Immature natural killer cell (primary cell): ENCODE measurements at regions not wholly inside any gene's neighbourhood (a gene's known extent, or its start where the extent isn't known, plus 50 kb on each side); places are given as distances from the start of the nearest gene placed in this dataset.
"Not testable (repeated sequence)": the region's sequence is repeated elsewhere in the genome, so short reads cannot be mapped to it uniquely, and the experiment has no call there.

Experiments
- DNase-seq, 3 donors: peaks; one replicate each; pipeline ENCODE4 v3.0.0; 2022; ENCODE audit warnings: mixed read lengths in 1 of 3
- H3K27ac Mint-ChIP-seq, 6 donors: one replicate each; pipeline ENCODE4 v1.8.0; 2020; ENCODE audit warnings: mixed read lengths in 6 of 6, mild to moderate bottlenecking in 5 of 6, inconsistent platforms in 4 of 6, moderate library complexity in 3 of 6
- H3K27me3 Mint-ChIP-seq, 3 donors: one replicate each; pipeline ENCODE4 v1.8.0; 2020 to 2021; ENCODE audit warnings: low read depth in 3 of 3, mild to moderate bottlenecking in 3 of 3, mixed read lengths in 3 of 3, moderate library complexity in 3 of 3, inconsistent platforms in 1 of 3
- H3K36me3 Mint-ChIP-seq, 3 donors: one replicate each; pipeline ENCODE4 v1.8.0; 2020; ENCODE audit warnings: mixed read lengths in 3 of 3, inconsistent platforms in 2 of 3, mild to moderate bottlenecking in 2 of 3
- H3K4me1 Mint-ChIP-seq, 2 donors: one replicate each; pipeline ENCODE4 v1.8.0; 2020; ENCODE audit warnings: inconsistent platforms in 2 of 2, mild to moderate bottlenecking in 2 of 2, mixed read lengths in 2 of 2, moderate library complexity in 1 of 2
- H3K4me3 Mint-ChIP-seq, 5 donors: one replicate each; pipeline ENCODE4 v1.8.0; 2020; ENCODE audit warnings: mild to moderate bottlenecking in 5 of 5, mixed read lengths in 5 of 5, inconsistent platforms in 3 of 5, moderate library complexity in 3 of 5
- H3K9me3 Mint-ChIP-seq, 6 donors: one replicate each; pipeline ENCODE4 v1.8.0; 2020; ENCODE audit warnings: mild to moderate bottlenecking in 6 of 6, mixed read lengths in 6 of 6, inconsistent platforms in 4 of 6, moderate library complexity in 3 of 6

DNA sequence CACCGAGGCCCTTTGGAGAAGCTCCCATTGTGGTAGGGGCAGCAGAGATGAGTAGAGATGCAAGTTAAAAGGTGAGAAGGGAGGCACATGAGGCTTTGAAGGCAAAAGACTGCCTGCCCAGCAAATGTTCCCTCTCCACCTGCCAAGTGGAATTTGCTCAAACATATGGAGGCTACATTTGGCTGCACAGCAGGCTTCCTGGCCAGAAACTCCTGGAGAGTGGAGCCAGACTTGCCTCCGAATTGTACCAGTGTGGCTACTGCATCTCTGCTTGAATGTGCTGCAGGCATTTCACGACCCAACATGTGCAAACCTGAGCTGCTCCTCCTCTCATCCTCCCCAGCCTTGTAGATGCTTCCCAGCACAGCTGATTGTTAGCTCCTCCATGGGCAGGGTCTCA, 229.2 kb downstream of the ZNF621 start:
- Mint-ChIP-seq H3K4me1 (no peaks in the 10 kb centered on the region), H3K36me3 (no peaks in the 10 kb centered on the region), H3K27ac (no peak overlapping the region), H3K9me3 (peaks cover 0 to 5% (median under 1%) of the 10 kb centered on the region in 6 donors), H3K27me3 (peaks cover 4 to 7% (median 5%) of the 10 kb centered on the region in 3 donors), H3K4me3 (no peak overlapping the region)
- no peak for DNase-seq

DNA sequence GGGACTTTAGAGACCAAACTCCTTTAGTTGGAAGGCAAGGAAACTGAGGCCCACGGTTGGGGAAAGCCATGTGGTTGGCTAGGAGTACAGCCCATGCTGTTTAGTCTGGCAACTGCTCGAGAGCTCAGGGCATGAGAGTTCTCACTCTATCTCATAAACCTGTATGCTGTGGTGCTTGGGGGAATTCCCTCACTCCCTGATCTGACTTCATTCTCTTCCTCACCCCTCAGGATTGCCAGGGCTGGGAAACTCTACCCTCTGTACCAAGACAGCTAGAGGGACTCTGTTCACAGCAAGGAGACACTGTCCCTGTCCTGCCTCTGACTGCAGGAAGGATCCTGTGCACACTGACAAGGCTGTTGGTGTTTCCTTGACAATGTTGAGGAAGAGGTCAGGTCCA, 230.2 kb downstream of the ZNF621 start:
- Mint-ChIP-seq H3K36me3 (no peaks in the 10 kb centered on the region), H3K27me3 (peaks cover 2 to 7% (median 5%) of the 10 kb centered on the region in 3 donors), H3K4me1 (no peaks in the 10 kb centered on the region), H3K9me3 (peaks cover 0 to 8% (median 1%) of the 10 kb centered on the region in 6 donors), H3K27ac (no peak overlapping the region), H3K4me3 (no peak overlapping the region)
- DNase-seq = no peak

DNA sequence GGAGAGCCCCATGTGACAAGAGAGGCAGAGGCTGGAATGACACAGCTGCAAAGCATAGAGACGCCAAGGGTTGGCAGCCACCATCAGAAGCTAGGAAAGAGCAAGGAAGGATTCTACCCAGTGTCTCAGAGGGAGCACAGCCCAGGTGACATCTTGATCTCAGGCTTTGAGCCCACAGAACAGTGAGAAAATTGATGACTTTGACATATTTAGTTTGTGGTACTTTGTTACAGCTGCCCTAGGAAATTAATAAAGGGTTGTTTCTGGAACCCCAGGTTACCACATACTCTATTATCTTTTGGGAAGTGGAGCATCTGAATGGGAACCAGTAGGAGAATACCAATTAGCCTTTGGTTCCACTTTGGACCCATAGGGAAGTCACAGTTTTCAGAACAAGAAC, 231.7 kb downstream of the ZNF621 start:
- no peaks in the 10 kb centered on the region for H3K36me3 Mint-ChIP-seq
- H3K4me1 Mint-ChIP-seq = no peaks in the 10 kb centered on the region
- peaks cover 2 to 6% (median 5%) of the 10 kb centered on the region in 3 donors for H3K27me3 Mint-ChIP-seq
- DNase-seq = no peak
- H3K9me3 Mint-ChIP-seq = peaks cover 0 to 10% (median 2%) of the 10 kb centered on the region in 6 donors
- H3K4me3 Mint-ChIP-seq = no peak overlapping the region
- H3K27ac Mint-ChIP-seq = no peak overlapping the region

DNA sequence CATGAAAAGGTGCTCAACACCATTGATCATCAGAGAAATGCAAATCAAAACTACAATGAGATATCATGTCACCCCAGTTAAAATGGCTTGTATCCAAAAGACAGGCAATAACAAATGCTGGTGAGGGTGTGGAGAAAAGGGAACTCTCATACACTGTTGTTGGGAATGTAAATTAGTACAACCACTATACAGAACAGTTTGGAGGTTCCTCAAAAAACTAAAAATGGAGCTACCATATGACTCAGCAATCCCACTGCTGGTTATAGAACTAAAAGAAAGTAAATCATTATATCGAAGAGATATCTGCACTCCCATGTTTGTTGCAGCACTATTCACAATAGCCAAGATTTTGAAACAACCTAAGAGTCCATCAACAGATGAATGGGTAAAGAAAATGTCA, 238.0 kb downstream of the ZNF621 start:
- H3K36me3 Mint-ChIP-seq, H3K9me3 Mint-ChIP-seq, H3K4me1 Mint-ChIP-seq, H3K4me3 Mint-ChIP-seq, H3K27me3 Mint-ChIP-seq, DNase-seq, H3K27ac Mint-ChIP-seq: not testable (repeated sequence)

DNA sequence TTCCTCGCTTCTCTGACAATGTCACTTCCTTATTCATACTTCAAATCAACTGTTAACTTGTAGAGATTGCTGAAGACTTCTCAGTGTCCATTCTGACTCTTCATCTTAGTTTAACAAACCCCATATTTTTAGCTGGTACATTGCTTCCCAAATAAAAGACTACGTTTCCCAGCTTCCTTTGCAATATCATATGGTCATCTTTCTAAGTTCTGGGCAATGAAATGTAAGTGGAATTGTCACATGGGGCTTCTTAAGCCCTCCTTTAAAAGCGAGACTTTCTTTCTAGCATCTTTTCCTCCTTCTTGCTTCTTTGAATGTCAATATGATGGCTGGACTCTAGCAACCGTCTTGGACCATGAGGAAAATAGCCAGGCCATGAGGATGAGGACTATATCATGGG, 239.0 kb downstream of the ZNF621 start:
- H3K27ac Mint-ChIP-seq = no peak overlapping the region

DNA sequence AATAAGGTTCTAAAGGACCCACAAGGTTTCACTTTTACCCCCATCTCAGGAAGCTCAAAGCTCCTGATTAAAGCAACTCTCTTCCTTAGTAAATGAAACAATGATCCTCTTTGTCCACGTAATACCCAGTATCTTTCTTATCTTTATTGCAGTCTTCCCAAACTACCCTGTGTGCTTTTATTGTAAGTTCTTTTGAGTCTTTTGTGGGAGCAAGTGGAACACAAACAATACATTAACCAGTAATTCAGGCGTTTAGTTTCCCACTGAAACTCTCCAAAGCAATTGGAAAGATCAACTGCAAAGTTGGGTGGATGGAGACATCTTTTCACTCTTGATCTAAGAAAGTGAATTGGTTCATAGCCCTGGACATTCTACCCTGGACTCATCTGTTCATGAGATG, 240.0 kb downstream of the ZNF621 start:
- Mint-ChIP-seq H3K4me3 (no peak overlapping the region), H3K27me3 (peaks cover 0 to 2% (median 2%) of the 10 kb centered on the region in 3 donors), H3K36me3 (no peaks in the 10 kb centered on the region), H3K4me1 (no peaks in the 10 kb centered on the region), H3K27ac (no peak overlapping the region), H3K9me3 (peaks cover 0 to 5% (median 2%) of the 10 kb centered on the region in 6 donors)
- DNase-seq = no peak

More for the DNA sequence above, 239.0 kb downstream of the ZNF621 start:
- Mint-ChIP-seq H3K27me3 (peaks cover 0 to 2% (median 2%) of the 10 kb centered on the region in 3 donors), H3K4me1 (no peaks in the 10 kb centered on the region), H3K9me3 (peaks cover 0 to 5% (median 2%) of the 10 kb centered on the region in 6 donors), H3K36me3 (no peaks in the 10 kb centered on the region), H3K4me3 (no peak overlapping the region)
- DNase-seq = no peak

DNA sequence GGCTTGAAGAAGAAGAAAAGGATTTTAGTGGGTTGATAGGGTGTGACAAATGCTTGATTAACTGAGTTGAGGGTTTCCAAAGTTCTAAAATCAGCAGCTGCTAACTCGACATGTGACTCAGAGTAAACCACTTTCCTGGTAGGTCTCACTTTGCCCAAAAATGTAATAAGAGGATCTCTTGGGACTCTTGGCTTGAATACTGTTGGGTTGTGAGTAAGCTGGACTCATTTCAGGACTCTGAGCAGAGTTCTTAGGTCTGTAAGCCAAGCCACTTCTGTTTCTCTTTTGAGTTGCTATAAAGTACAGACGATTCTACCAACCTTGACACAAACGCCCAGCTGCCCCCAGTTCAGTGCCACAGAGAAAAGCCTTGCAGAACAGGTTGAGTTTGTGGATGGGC, 241.1 kb downstream of the ZNF621 start:
- H3K9me3 Mint-ChIP-seq = peaks cover 0 to 3% (median 0%) of the 10 kb centered on the region in 6 donors
- no peak overlapping the region for H3K27ac Mint-ChIP-seq
- peaks cover 0 to 2% (median 2%) of the 10 kb centered on the region in 3 donors for H3K27me3 Mint-ChIP-seq
- no peaks in the 10 kb centered on the region for H3K36me3 Mint-ChIP-seq
- no peak overlapping the region for H3K4me3 Mint-ChIP-seq
- H3K4me1 Mint-ChIP-seq = no peaks in the 10 kb centered on the region
- DNase-seq = no peak

DNA sequence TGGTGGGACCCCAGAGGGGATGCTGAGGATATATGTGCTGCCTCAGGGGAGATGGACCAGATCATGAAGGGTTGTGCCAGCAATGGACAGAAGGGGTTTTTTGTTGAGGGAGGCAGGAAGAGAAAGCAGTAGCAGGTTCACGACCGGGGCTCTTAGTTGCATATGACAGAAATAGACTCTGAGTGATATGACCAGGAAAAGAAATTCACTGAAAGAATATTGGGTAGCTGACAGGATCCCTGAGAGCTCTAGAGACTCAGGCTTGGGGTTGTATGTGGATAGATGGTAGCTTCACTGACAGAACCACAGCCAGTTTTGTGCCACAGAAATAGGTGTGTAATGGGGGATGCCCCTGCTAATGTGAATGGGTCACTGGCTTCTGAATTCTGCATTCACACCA, 241.6 kb downstream of the ZNF621 start:
- Mint-ChIP-seq H3K4me3 (no peak overlapping the region), H3K27me3 (peaks cover 2 to 3% (median 3%) of the 10 kb centered on the region in 3 donors), H3K9me3 (peaks cover 0 to 3% (median 0%) of the 10 kb centered on the region in 6 donors), H3K27ac (no peak overlapping the region), H3K36me3 (no peaks in the 10 kb centered on the region), H3K4me1 (no peaks in the 10 kb centered on the region)
- DNase-seq = no peak

DNA sequence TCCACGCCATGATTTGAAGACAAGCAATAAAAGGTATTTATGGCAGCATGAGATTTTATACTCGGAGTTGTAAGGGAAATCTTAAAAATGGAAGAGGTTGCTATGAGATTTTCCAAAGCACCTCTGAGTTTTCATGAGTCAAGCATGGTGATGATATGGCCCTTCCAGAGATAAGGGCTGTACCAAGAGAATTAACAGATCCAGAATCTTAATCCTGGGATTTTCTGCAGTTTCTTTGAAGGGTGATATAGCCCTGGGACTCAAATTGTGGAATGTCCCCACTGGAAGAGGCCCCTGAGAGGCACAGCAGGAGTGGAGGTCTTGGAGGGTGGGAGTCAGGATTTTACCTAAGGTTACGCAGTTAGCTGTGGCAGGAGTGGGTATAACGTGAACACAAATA, 243.3 kb downstream of the ZNF621 start:
- Mint-ChIP-seq H3K4me3 (no peak overlapping the region), H3K27ac (no peak overlapping the region), H3K9me3 (peaks cover 0 to 3% (median 0%) of the 10 kb centered on the region in 6 donors), H3K4me1 (no peaks in the 10 kb centered on the region), H3K36me3 (no peaks in the 10 kb centered on the region), H3K27me3 (peaks cover 2 to 6% (median 3%) of the 10 kb centered on the region in 3 donors)
- DNase-seq = no peak

DNA sequence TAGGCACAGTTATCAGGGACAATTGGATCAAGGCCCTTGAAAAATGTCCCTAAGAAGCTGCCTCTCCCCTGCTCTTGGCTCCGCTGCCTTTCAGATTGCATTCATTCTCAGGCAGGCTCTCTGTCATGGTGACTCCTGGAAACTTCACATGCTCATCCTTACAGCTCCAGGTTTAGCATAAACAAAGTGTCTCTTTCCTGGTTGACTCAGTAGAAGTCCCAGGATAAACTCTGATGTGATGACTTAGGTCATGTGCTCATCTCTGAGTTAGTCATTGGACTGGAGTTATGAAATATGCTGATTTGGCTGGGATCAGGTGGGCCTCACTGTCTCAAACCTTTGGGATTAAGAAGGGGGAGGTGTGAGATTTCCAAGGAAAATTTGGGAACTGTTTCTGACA, 243.8 kb downstream of the ZNF621 start:
- H3K9me3 Mint-ChIP-seq = peaks cover 0 to 3% (median 0%) of the 10 kb centered on the region in 6 donors
- peaks cover 2 to 6% (median 3%) of the 10 kb centered on the region in 3 donors for H3K27me3 Mint-ChIP-seq
- H3K27ac Mint-ChIP-seq = no peak overlapping the region
- H3K4me1 Mint-ChIP-seq = no peaks in the 10 kb centered on the region
- no peak for DNase-seq
- H3K36me3 Mint-ChIP-seq = no peaks in the 10 kb centered on the region
- no peak overlapping the region for H3K4me3 Mint-ChIP-seq

DNA sequence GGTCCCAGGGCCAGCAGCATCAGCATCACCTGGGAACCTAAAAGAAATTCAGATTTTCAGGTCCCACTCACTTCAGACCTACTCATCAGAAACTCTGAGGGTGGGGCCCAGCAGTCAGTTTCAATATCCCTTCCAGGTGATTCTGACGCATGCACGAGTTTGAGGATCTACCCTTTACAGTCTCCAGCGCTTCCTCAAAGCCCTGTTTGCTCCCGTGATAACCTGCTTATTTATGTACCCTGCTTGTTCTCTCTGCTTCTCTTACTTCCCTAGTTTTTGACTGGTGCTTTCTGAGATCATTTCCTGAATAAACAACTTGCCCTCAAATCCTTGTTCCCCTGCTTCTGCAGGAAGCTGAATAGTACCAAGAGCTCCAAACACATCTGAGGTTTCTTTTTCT, 245.3 kb downstream of the ZNF621 start:
- no peaks in the 10 kb centered on the region for H3K4me1 Mint-ChIP-seq
- peaks cover 0 to 3% (median 0%) of the 10 kb centered on the region in 6 donors for H3K9me3 Mint-ChIP-seq
- H3K27ac Mint-ChIP-seq = no peak overlapping the region
- peaks cover 2 to 6% (median 3%) of the 10 kb centered on the region in 3 donors for H3K27me3 Mint-ChIP-seq
- H3K36me3 Mint-ChIP-seq = no peaks in the 10 kb centered on the region
- no peak overlapping the region for H3K4me3 Mint-ChIP-seq
- no peak for DNase-seq

DNA sequence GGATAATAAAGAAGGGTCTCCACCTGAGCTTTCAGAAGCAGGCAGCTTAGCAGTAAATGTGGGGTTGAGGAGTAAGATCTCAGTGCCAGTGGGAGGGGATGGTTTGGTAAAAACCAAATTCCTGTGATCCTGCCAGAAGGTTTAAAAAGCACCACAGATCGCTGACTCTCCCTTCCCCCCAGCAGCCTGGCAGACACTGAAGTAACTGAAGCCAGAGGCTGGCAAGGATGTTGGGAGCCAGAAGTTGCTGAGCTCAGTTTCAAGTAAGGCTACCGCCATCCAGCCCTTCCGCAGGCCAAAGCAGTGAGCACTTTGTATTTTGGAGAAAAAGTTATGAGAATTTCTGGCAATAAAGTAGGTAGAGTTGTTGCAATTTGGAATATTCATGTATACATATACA, 246.4 kb downstream of the ZNF621 start:
- DNase-seq = no peak
- Mint-ChIP-seq H3K36me3 (no peaks in the 10 kb centered on the region), H3K27ac (no peak overlapping the region), H3K4me3 (no peak overlapping the region), H3K4me1 (no peaks in the 10 kb centered on the region), H3K9me3 (peaks cover 0 to 3% (median 0%) of the 10 kb centered on the region in 6 donors), H3K27me3 (peaks cover 0 to 6% (median 3%) of the 10 kb centered on the region in 3 donors)

DNA sequence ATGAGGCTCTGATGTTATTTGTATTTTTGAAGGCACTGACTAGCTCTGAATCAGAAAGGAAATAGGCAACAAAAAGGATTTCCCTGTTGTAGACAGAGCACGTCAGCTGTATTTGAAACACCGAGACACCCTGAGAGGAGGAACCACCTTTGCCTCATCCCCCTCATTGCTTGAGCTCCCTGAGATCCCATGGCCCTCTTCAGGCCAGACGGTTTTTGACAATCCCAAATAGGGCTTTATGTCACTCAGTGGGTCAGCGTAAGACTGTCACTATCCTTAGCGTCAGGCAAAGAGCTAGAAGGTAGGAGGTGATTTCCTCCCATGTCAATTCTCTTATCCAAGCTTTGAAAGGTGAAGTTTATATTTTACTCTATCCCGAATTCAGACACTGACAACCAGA, 254.3 kb downstream of the ZNF621 start:
- no peaks in the 10 kb centered on the region for H3K9me3 Mint-ChIP-seq
- no peak overlapping the region for H3K27ac Mint-ChIP-seq
- no peak overlapping the region for H3K4me3 Mint-ChIP-seq
- H3K4me1 Mint-ChIP-seq = no peaks in the 10 kb centered on the region
- peaks cover 0 to 2% (median 2%) of the 10 kb centered on the region in 3 donors for H3K27me3 Mint-ChIP-seq
- no peaks in the 10 kb centered on the region for H3K36me3 Mint-ChIP-seq
- DNase-seq = no peak

DNA sequence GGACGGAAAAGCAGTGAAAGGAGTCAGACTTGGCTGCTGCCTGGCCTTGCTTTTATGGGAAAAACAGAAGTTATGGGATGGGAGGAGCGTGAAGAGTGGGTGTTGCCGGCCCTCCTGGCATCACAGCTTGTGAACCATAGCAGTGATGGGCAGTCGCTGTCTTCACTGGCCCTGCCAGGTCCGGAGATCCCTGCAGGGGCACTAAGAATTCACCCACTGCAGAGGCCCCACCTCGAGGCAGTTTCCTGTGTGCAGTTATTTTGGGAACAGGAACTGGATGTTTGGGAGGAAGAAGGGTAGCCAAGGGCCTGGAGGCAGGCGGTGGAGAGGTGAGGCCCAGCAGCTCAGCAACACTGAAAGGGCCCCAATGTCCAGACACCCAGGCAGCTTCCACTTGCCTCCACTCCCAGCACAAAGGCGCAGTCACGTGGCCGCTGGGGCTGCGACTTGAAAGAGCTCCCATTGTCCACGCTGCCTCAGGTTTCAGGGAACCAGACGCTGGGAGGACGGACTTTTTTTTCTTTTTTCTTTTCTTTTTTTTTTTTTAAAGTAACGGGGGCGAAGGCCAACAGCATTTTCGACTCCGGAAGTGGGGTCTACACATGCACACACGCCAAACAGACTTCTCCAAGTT, 255.6 kb downstream of the ZNF621 start:
- no peak for DNase-seq
- no peak overlapping the region for H3K4me3 Mint-ChIP-seq
- H3K36me3 Mint-ChIP-seq = no peaks in the 10 kb centered on the region
- H3K27me3 Mint-ChIP-seq = peaks cover 0 to 2% (median 2%) of the 10 kb centered on the region in 3 donors
- no peaks in the 10 kb centered on the region for H3K4me1 Mint-ChIP-seq
- H3K27ac Mint-ChIP-seq = no peak overlapping the region
- peaks cover 0 to 3% (median 0%) of the 10 kb centered on the region in 6 donors for H3K9me3 Mint-ChIP-seq

DNA sequence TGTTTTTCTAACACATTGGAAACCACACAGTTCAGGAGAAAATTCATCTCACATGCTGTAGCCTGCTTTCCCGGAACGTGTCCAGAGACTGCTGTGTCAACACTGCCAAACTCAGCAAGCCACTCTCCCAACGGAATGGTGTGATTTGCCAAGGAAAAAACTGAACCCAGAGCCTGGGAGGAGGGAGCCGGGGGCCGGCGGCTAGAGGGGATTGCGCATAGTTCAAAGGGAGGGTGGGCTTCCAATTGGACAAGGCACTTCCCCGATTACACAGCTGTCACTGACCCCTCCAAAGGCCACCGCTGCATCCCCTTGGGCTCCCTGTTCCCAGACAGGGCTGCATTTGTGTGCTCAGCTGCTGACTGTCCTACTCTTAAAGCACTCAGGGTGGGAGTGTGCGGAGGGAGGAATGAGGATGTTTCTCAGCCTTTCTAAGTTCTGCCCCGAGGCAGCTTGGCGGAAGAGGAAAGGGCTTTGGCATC, 256.2 kb downstream of the ZNF621 start:
- Mint-ChIP-seq H3K4me1 (no peaks in the 10 kb centered on the region), H3K4me3 (no peak overlapping the region), H3K27ac (peak overlapping the region in 1 of 6 donors; percentile 61), H3K9me3 (peaks cover 0 to 3% (median 0%) of the 10 kb centered on the region in 6 donors), H3K27me3 (peaks cover 0 to 2% (median 2%) of the 10 kb centered on the region in 3 donors), H3K36me3 (no peaks in the 10 kb centered on the region)
- no peak for DNase-seq
